ENCODE measurements at regions not wholly inside any gene's neighbourhood (a gene's known extent, or its start where the extent isn't known, plus 50 kb on each side); places are given as distances from the start of the nearest gene placed in this dataset.
"Not testable (repeated sequence)": the region's sequence is repeated elsewhere in the genome, so short reads cannot be mapped to it uniquely, and the experiment has no call there.

- no peak overlapping the region for H3K4me3 ChIP-seq (ENCODE audit: low read length)
- H3K4me1 ChIP-seq (ENCODE audit: insufficient read depth, low read length) = no peaks in the 10 kb centered on the region
- H3K9me3 ChIP-seq (ENCODE audit: insufficient read depth, low read depth, low read length) = no peaks in the 10 kb centered on the region
Observed at GRCh38 chr1:80363689-80364475, 1357.4 kb upstream of the ADGRL4 start.

GRCh38 chr1:80359666-80360065, 1353.1 kb upstream of the ADGRL4 start:
- H3K4me3 ChIP-seq (ENCODE audit: low read length) = no peak overlapping the region
- H3K9me3 ChIP-seq (ENCODE audit: insufficient read depth, low read depth, low read length) = no peaks in the 10 kb centered on the region
- H3K4me1 ChIP-seq (ENCODE audit: insufficient read depth, low read length) = no peaks in the 10 kb centered on the region
- no peak overlapping the region for H3K27ac ChIP-seq (ENCODE audit: low read length)
- no peak overlapping the region for H3K9ac ChIP-seq (ENCODE audit: low read depth, low read length)
- no peaks in the 10 kb centered on the region for H3K36me3 ChIP-seq (ENCODE audit: insufficient read depth, low read depth, low read length)
- no peaks in the 10 kb centered on the region for H3K27me3 ChIP-seq (ENCODE audit: insufficient read depth, low read length)

More at GRCh38 chr1:80363689-80364475, 1357.4 kb upstream of the ADGRL4 start:
- Histone ChIP-seq H3K27me3 (ENCODE audit: insufficient read depth, low read length) (no peaks in the 10 kb centered on the region), H3K9ac (ENCODE audit: low read depth, low read length) (no peak overlapping the region), H3K36me3 (ENCODE audit: insufficient read depth, low read depth, low read length) (no peaks in the 10 kb centered on the region), H3K27ac (ENCODE audit: low read length) (no peak overlapping the region)

- H3K36me3 ChIP-seq (ENCODE audit: insufficient read depth, low read depth, low read length) = no peaks in the 10 kb centered on the region
- no peaks in the 10 kb centered on the region for H3K4me1 ChIP-seq (ENCODE audit: insufficient read depth, low read length)
- H3K9ac ChIP-seq (ENCODE audit: low read depth, low read length) = no peak overlapping the region
- no peak overlapping the region for H3K4me3 ChIP-seq (ENCODE audit: low read length)
- no peaks in the 10 kb centered on the region for H3K9me3 ChIP-seq (ENCODE audit: insufficient read depth, low read depth, low read length)
- no peaks in the 10 kb centered on the region for H3K27me3 ChIP-seq (ENCODE audit: insufficient read depth, low read length)
- no peak overlapping the region for H3K27ac ChIP-seq (ENCODE audit: low read length)
Observed at GRCh38 chr1:80349218-80349617, 1342.7 kb upstream of the ADGRL4 start.

GRCh38 chr1:80341021-80341420, 1334.5 kb upstream of the ADGRL4 start:
- H3K4me1 ChIP-seq (ENCODE audit: insufficient read depth, low read length) = no peaks in the 10 kb centered on the region
- H3K27ac ChIP-seq (ENCODE audit: low read length) = no peak overlapping the region
- H3K9ac ChIP-seq (ENCODE audit: low read depth, low read length) = no peak overlapping the region
- no peaks in the 10 kb centered on the region for H3K27me3 ChIP-seq (ENCODE audit: insufficient read depth, low read length)
- no peaks in the 10 kb centered on the region for H3K36me3 ChIP-seq (ENCODE audit: insufficient read depth, low read depth, low read length)
- no peaks in the 10 kb centered on the region for H3K9me3 ChIP-seq (ENCODE audit: insufficient read depth, low read depth, low read length)
- H3K4me3 ChIP-seq (ENCODE audit: low read length) = no peak overlapping the region

DNA sequence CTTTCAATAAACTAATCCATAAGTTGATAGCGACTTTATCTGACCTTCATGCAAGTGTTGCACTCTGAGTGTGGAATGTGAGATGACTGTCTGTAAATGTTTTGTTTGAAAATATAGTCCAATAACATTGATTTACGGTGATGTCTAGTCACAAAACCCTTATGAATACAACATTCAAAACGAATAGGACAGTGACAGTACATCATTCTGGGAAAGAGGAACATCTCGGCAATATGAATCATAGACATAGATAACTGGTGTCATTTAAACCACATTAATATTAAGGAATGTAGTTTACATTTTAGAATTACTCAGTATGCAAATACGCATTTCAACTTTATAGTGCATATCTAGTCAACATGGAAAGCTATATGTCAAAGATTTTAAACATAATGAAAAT, 1311.6 kb upstream of the ADGRL4 start:
- no peaks in the 10 kb centered on the region for H3K27me3 ChIP-seq (ENCODE audit: insufficient read depth, low read length)
- no peaks in the 10 kb centered on the region for H3K36me3 ChIP-seq (ENCODE audit: insufficient read depth, low read depth, low read length)
- no peak overlapping the region for H3K4me3 ChIP-seq (ENCODE audit: low read length)
- H3K9ac ChIP-seq (ENCODE audit: low read depth, low read length) = no peak overlapping the region
- H3K4me1 ChIP-seq (ENCODE audit: insufficient read depth, low read length) = no peaks in the 10 kb centered on the region
- H3K27ac ChIP-seq (ENCODE audit: low read length) = no peak overlapping the region
- no peaks in the 10 kb centered on the region for H3K9me3 ChIP-seq (ENCODE audit: insufficient read depth, low read depth, low read length)

DNA sequence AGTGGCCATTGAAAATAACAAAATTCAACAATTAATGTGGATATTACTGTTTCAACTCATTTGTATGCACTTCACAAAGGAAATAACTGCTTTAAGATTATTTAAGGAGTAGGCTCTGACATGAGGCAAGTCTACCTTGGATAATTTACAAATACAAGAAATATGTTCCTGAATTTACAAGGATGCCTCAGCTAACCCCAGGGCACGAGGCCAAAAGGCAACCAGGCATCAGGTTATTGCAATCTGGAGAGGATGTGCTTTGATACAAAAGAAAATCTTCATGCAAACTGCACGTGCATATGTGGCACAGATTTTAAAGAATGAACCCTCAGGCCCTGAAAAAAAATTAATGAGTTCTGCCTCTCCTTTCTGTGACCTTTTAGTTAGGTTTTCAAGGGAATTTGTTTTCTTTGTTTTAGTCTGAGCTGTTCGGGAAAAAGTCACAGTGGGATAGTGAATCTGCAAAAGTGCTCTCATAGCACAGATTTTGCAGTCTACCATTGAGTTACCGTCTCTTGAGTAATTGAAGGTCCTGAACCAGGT, 1304.2 kb upstream of the ADGRL4 start:
- H3K27ac ChIP-seq (ENCODE audit: low read length) = no peak overlapping the region
- no peak overlapping the region for H3K4me3 ChIP-seq (ENCODE audit: low read length)
- no peak overlapping the region for H3K9ac ChIP-seq (ENCODE audit: low read depth, low read length)
- no peaks in the 10 kb centered on the region for H3K36me3 ChIP-seq (ENCODE audit: insufficient read depth, low read depth, low read length)
- no peaks in the 10 kb centered on the region for H3K4me1 ChIP-seq (ENCODE audit: insufficient read depth, low read length)
- no peaks in the 10 kb centered on the region for H3K9me3 ChIP-seq (ENCODE audit: insufficient read depth, low read depth, low read length)
- H3K27me3 ChIP-seq (ENCODE audit: insufficient read depth, low read length) = no peaks in the 10 kb centered on the region

- Histone ChIP-seq H3K27ac (ENCODE audit: low read length) (no peak overlapping the region), H3K4me3 (ENCODE audit: low read length) (no peak overlapping the region), H3K4me1 (ENCODE audit: insufficient read depth, low read length) (0 out of 2 replicates have a peak, but pooled peaks cover 6% of the 10 kb centered on the region), H3K27me3 (ENCODE audit: insufficient read depth, low read length) (no peaks in the 10 kb centered on the region), H3K9me3 (ENCODE audit: insufficient read depth, low read depth, low read length) (no peaks in the 10 kb centered on the region), H3K9ac (ENCODE audit: low read depth, low read length) (no peak overlapping the region), H3K36me3 (ENCODE audit: insufficient read depth, low read depth, low read length) (no peaks in the 10 kb centered on the region)
Observed at GRCh38 chr1:80305466-80305865, 1298.9 kb upstream of the ADGRL4 start.

- no peaks in the 10 kb centered on the region for H3K27me3 ChIP-seq (ENCODE audit: insufficient read depth, low read length)
- H3K36me3 ChIP-seq (ENCODE audit: insufficient read depth, low read depth, low read length) = no peaks in the 10 kb centered on the region
- no peaks in the 10 kb centered on the region for H3K4me1 ChIP-seq (ENCODE audit: insufficient read depth, low read length)
- H3K27ac ChIP-seq (ENCODE audit: low read length) = no peak overlapping the region
- no peaks in the 10 kb centered on the region for H3K9me3 ChIP-seq (ENCODE audit: insufficient read depth, low read depth, low read length)
- no peak overlapping the region for H3K4me3 ChIP-seq (ENCODE audit: low read length)
- H3K9ac ChIP-seq (ENCODE audit: low read depth, low read length) = no peak overlapping the region
Observed at GRCh38 chr1:80293818-80294217, 1287.3 kb upstream of the ADGRL4 start.

GRCh38 chr1:80288750-80289149, 1282.2 kb upstream of the ADGRL4 start:
- H3K4me1 ChIP-seq (ENCODE audit: insufficient read depth, low read length); H3K27me3 ChIP-seq (ENCODE audit: insufficient read depth, low read length); H3K9me3 ChIP-seq (ENCODE audit: insufficient read depth, low read depth, low read length); H3K36me3 ChIP-seq (ENCODE audit: insufficient read depth, low read depth, low read length); H3K9ac ChIP-seq (ENCODE audit: low read depth, low read length); H3K4me3 ChIP-seq (ENCODE audit: low read length); H3K27ac ChIP-seq (ENCODE audit: low read length): not testable (repeated sequence)

DNA sequence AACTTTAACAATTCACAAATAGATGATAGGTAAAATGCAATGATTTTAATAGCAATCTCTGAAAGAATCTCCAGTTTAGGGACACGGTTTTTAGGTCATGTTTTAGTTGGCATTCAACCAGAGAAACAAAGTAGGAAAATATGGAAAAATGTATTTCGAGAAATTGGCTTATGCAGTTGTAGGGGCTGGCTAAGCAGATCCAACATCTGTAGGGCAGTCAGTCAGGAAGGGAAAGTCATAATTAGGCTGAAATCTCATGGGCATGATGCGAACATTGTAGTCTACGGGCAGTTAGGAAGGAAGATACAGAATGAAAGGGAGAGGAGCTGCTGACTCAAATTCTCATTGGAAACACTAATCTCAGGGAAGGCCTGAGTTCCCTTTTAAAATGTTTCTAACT, 1276.0 kb upstream of the ADGRL4 start:
- no peaks in the 10 kb centered on the region for H3K36me3 ChIP-seq (ENCODE audit: insufficient read depth, low read depth, low read length)
- peaks cover 3% of the 10 kb centered on the region; the same call in 1 of the 2 replicates for H3K4me1 ChIP-seq (ENCODE audit: insufficient read depth, low read length)
- no peak overlapping the region for H3K4me3 ChIP-seq (ENCODE audit: low read length)
- no peak overlapping the region for H3K27ac ChIP-seq (ENCODE audit: low read length)
- no peaks in the 10 kb centered on the region for H3K9me3 ChIP-seq (ENCODE audit: insufficient read depth, low read depth, low read length)
- no peak overlapping the region for H3K9ac ChIP-seq (ENCODE audit: low read depth, low read length)
- H3K27me3 ChIP-seq (ENCODE audit: insufficient read depth, low read length) = no peaks in the 10 kb centered on the region

- H3K9me3 ChIP-seq (ENCODE audit: insufficient read depth, low read depth, low read length) = no peaks in the 10 kb centered on the region
- no peaks in the 10 kb centered on the region for H3K27me3 ChIP-seq (ENCODE audit: insufficient read depth, low read length)
- H3K27ac ChIP-seq (ENCODE audit: low read length) = no peak overlapping the region
- no peak overlapping the region for H3K9ac ChIP-seq (ENCODE audit: low read depth, low read length)
- no peaks in the 10 kb centered on the region for H3K36me3 ChIP-seq (ENCODE audit: insufficient read depth, low read depth, low read length)
- H3K4me3 ChIP-seq (ENCODE audit: low read length) = no peak overlapping the region
- H3K4me1 ChIP-seq (ENCODE audit: insufficient read depth, low read length) = peaks cover 6% of the 10 kb centered on the region; the same call in 1 of the 2 replicates
Observed at GRCh38 chr1:80278936-80279335, 1272.4 kb upstream of the ADGRL4 start.

- H3K9me3 ChIP-seq (ENCODE audit: insufficient read depth, low read depth, low read length) = no peaks in the 10 kb centered on the region
- no peak overlapping the region for H3K27ac ChIP-seq (ENCODE audit: low read length)
- H3K27me3 ChIP-seq (ENCODE audit: insufficient read depth, low read length) = no peaks in the 10 kb centered on the region
Observed at GRCh38 chr1:80274256-80274655, 1267.7 kb upstream of the ADGRL4 start.

More at GRCh38 chr1:80274256-80274655, 1267.7 kb upstream of the ADGRL4 start:
- no peaks in the 10 kb centered on the region for H3K36me3 ChIP-seq (ENCODE audit: insufficient read depth, low read depth, low read length)
- no peak overlapping the region for H3K4me3 ChIP-seq (ENCODE audit: low read length)
- peaks cover 6% of the 10 kb centered on the region; the same call in 1 of the 2 replicates for H3K4me1 ChIP-seq (ENCODE audit: insufficient read depth, low read length)
- no peak overlapping the region for H3K9ac ChIP-seq (ENCODE audit: low read depth, low read length)

Data from iPS-20b (cell line).